Duodenal mucosa (tissue), 2 donors: ENCODE measurements at regions not wholly inside any gene's neighbourhood (a gene's known extent, or its start where the extent isn't known, plus 50 kb on each side); places are given as distances from the start of the nearest gene placed in this dataset.

ENCODE experiments used
- H3K27ac ChIP-seq: one replicate; pipeline ENCODE4 v1.7.0; 2013; ENCODE audit warnings: low read depth, low read length
- H3K27me3 ChIP-seq, 2 donors: one replicate each; pipeline ENCODE4 v1.7.0; 2013; ENCODE audit warnings: low read length in 2 of 2, control low read depth in 1 of 2; ENCODE audit not compliant: insufficient read depth in 2 of 2, control insufficient read depth in 1 of 2
- H3K36me3 ChIP-seq, 2 donors: one replicate each; pipeline ENCODE4 v1.7.0; 2013; ENCODE audit warnings: low read length in 2 of 2, control low read depth in 1 of 2; ENCODE audit not compliant: insufficient read depth in 2 of 2, control insufficient read depth in 1 of 2
- H3K4me1 ChIP-seq, 2 donors: one replicate each; pipeline ENCODE4 v1.7.0; 2013; ENCODE audit warnings: low read length in 2 of 2, control low read depth in 1 of 2; ENCODE audit not compliant: insufficient read depth in 2 of 2, control insufficient read depth in 1 of 2
- H3K4me3 ChIP-seq, 2 donors: one replicate each; pipeline ENCODE4 v1.7.0; 2013; ENCODE audit warnings: low read length in 2 of 2, low read depth in 1 of 2
- H3K9ac ChIP-seq, 2 donors: one replicate each; pipeline ENCODE4 v1.7.0; 2013; ENCODE audit warnings: low read length in 2 of 2, low read depth in 1 of 2
- H3K9me3 ChIP-seq, 2 donors: one replicate each; pipeline ENCODE4 v1.7.0; 2013; ENCODE audit warnings: low read length in 2 of 2, control low read depth in 1 of 2; ENCODE audit not compliant: control insufficient read depth in 1 of 2

GRCh38 chr3:94256888-94257813 is 194.3 kb downstream of the NSUN3 start:
- Histone ChIP-seq H3K4me3 (no peak overlapping the region), H3K36me3 (no peaks in the 10 kb centered on the region), H3K27ac (no peak overlapping the region), H3K4me1 (no peaks in the 10 kb centered on the region), H3K27me3 (no peaks in the 10 kb centered on the region), H3K9ac (no peak overlapping the region), H3K9me3 (no peaks in the 10 kb centered on the region)

GRCh38 chr3:94258851-94259250 is 196.0 kb downstream of the NSUN3 start:
- Histone ChIP-seq H3K4me3 (no peak overlapping the region), H3K9ac (no peak overlapping the region), H3K27ac (no peak overlapping the region), H3K27me3 (no peaks in the 10 kb centered on the region), H3K36me3 (no peaks in the 10 kb centered on the region), H3K9me3 (no peaks in the 10 kb centered on the region), H3K4me1 (no peaks in the 10 kb centered on the region)

- Histone ChIP-seq H3K36me3 (no peaks in the 10 kb centered on the region), H3K27ac (no peak overlapping the region), H3K4me1 (no peaks in the 10 kb centered on the region), H3K9ac (no peak overlapping the region), H3K4me3 (no peak overlapping the region), H3K9me3 (no peaks in the 10 kb centered on the region), H3K27me3 (no peaks in the 10 kb centered on the region)
Observed at GRCh38 chr3:94259291-94259690, 196.4 kb downstream of the NSUN3 start.

GRCh38 chr3:94269763-94270162 is 206.9 kb downstream of the NSUN3 start:
- Histone ChIP-seq H3K4me3 (no peak overlapping the region), H3K27me3 (no peaks in the 10 kb centered on the region), H3K27ac (no peak overlapping the region), H3K9me3 (no peaks in the 10 kb centered on the region), H3K36me3 (no peaks in the 10 kb centered on the region), H3K9ac (no peak overlapping the region), H3K4me1 (no peaks in the 10 kb centered on the region)

DNA sequence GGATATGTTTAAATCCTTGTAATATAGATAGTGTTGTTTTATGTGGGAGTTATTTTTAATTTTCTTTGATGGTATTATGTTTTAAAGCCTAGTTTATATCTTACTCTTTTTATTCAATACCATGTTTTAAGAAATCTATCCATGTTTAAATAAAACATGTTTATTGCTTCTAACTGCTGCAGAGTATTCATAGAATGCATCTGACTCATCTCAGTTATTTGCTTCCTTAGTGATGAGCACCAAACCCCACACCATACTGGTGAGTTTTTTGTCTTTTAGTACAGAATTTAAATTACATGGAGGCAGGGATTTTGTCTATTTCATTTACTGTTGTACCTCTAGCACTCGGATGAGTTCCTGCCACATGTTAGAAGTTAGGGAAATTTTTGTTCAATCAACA is 209.2 kb downstream of the NSUN3 start:
- Histone ChIP-seq H3K27me3 (no peaks in the 10 kb centered on the region), H3K9me3 (no peaks in the 10 kb centered on the region), H3K27ac (no peak overlapping the region), H3K4me3 (no peak overlapping the region), H3K9ac (no peak overlapping the region), H3K4me1 (no peaks in the 10 kb centered on the region), H3K36me3 (no peaks in the 10 kb centered on the region)

- Histone ChIP-seq H3K4me1 (no peaks in the 10 kb centered on the region), H3K36me3 (no peaks in the 10 kb centered on the region), H3K27ac (no peak overlapping the region), H3K4me3 (no peak overlapping the region), H3K9ac (no peak overlapping the region), H3K9me3 (no peaks in the 10 kb centered on the region), H3K27me3 (no peaks in the 10 kb centered on the region)
Observed at GRCh38 chr3:94280958-94281357, 218.1 kb downstream of the NSUN3 start.

GRCh38 chr3:94285872-94286271 is 223.0 kb downstream of the NSUN3 start:
- Histone ChIP-seq H3K27ac (no peak overlapping the region), H3K36me3 (no peaks in the 10 kb centered on the region), H3K27me3 (no peaks in the 10 kb centered on the region), H3K4me1 (no peaks in the 10 kb centered on the region), H3K9me3 (no peaks in the 10 kb centered on the region), H3K4me3 (no peak overlapping the region), H3K9ac (no peak overlapping the region)

DNA sequence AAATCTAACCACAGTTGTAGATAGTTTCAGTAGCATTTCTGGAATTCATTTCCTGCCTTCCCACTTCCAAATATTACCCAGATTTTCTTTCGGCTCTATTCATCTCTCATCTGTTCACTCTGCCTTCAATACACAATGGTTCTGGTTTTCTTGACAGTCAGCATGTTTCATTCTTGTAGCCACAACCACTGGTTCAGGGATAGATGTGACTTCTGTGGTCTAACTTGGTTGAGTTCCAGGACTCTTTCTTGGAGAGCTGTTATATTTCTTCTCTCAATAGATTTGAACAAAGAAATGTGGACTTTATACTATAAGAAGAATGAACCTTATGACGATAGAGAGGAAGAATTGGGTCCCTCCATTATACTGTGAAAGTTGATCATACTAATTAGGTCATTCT is 228.8 kb downstream of the NSUN3 start:
- no peaks in the 10 kb centered on the region for H3K9me3 ChIP-seq
- H3K9ac ChIP-seq: no peak overlapping the region
- no peak overlapping the region for H3K4me3 ChIP-seq
- H3K27ac ChIP-seq: no peak overlapping the region
- no peaks in the 10 kb centered on the region for H3K36me3 ChIP-seq
- no peaks in the 10 kb centered on the region for H3K27me3 ChIP-seq
- H3K4me1 ChIP-seq: no peaks in the 10 kb centered on the region

GRCh38 chr3:94292151-94292550 is 229.3 kb downstream of the NSUN3 start:
- no peak overlapping the region for H3K9ac ChIP-seq
- H3K27ac ChIP-seq: no peak overlapping the region
- no peaks in the 10 kb centered on the region for H3K27me3 ChIP-seq
- H3K9me3 ChIP-seq: no peaks in the 10 kb centered on the region
- H3K36me3 ChIP-seq: no peaks in the 10 kb centered on the region
- no peaks in the 10 kb centered on the region for H3K4me1 ChIP-seq
- no peak overlapping the region for H3K4me3 ChIP-seq

DNA sequence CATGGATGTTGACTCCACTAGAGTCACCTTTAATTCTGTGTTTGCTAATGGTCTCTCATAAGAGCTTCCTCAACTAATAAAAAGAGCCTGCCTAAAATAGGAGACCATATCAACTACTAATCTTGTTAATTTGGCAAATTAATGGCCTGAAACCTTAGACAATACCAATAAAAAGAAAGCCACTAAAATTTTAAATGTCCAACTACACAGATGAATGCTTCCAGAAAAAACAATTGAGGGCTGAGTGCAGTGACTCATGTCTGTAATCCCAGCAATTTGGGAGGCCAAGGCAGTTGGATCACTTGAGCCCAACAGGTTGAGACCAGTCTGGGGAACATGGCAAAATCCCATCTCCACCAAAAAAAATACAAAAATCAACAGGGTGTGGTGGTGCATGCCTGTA is 230.9 kb downstream of the NSUN3 start:
- Histone ChIP-seq H3K9me3 (no peaks in the 10 kb centered on the region), H3K36me3 (no peaks in the 10 kb centered on the region), H3K27me3 (no peaks in the 10 kb centered on the region), H3K9ac (no peak overlapping the region), H3K27ac (no peak overlapping the region), H3K4me1 (no peaks in the 10 kb centered on the region), H3K4me3 (no peak overlapping the region)
